Endothelial cell of umbilical vein (primary cell): ENCODE measurements at regions not wholly inside any gene's neighbourhood (a gene's known extent, or its start where the extent isn't known, plus 50 kb on each side); places are given as distances from the start of the nearest gene placed in this dataset.

ENCODE experiments used
- BruUV-seq: library from RNA; stranded (reverse); fragments of 400-500 nt; replicated peaks from 2 replicates; lab custom pipeline; 2021; lab: Mats Ljungman, UMichigan
- CTCF ChIA-PET: fragments of 300-600, 350-600 bp; sonication (Branson Sonifier 250); formaldehyde crosslinking; loops from one replicate; lab custom pipeline; 2021; ENCODE audit warnings: antibody characterized with exemption, inconsistent platforms; lab: Charles Lee
- POLR2A ChIA-PET: fragments of 300-600, 350-600 bp; sonication (Branson Sonifier 250); formaldehyde crosslinking; loops from one replicate; lab custom pipeline; 2021; ENCODE audit warnings: antibody characterized with exemption, inconsistent platforms; lab: Charles Lee
- DNase-seq: peaks from one replicate; pipeline ENCODE4 v3.0.0-alpha.2; 2011; ENCODE audit warnings: low read depth, low spot score
- FAIRE-seq: peaks from 2 replicates; lab custom pipeline; 2011; peaks lifted over from hg19 to GRCh38; lab: Jason Lieb, UNC
- H2AFZ ChIP-seq: 2 replicates; pipeline ENCODE4 v1.6.0; 2012; ENCODE audit warnings: low read depth, low read length, control low read depth, inconsistent platforms
- H3K27ac ChIP-seq: 2 replicates; pipeline ENCODE4 v1.5.1; 2011; ENCODE audit warnings: low read depth, mild to moderate bottlenecking, control low read depth, low read length, moderate library complexity; ENCODE audit not compliant: insufficient read depth
- H3K27me3 ChIP-seq, 2 experiments: 2 replicates each; pipeline versions ENCODE4 v1.6.0 to v1.6.1; 2011; ENCODE audit warnings: low read length in 2 of 2, mixed read lengths in 1 of 2; ENCODE audit not compliant: control insufficient read depth in 2 of 2, insufficient read depth in 2 of 2
- H3K36me3 ChIP-seq, 2 experiments: 2 replicates in 1 of 2; 3 replicates in 1 of 2; pipeline ENCODE4 v1.5.1; 2011; ENCODE audit warnings: low read length in 2 of 2, mild to moderate bottlenecking in 1 of 2, moderate library complexity in 1 of 2; ENCODE audit not compliant: control insufficient read depth in 2 of 2, insufficient read depth in 2 of 2; ENCODE audit errors: extremely low read depth in 1 of 2
- H3K4me1 ChIP-seq: 3 replicates; pipeline ENCODE4 v1.5.1; 2011; ENCODE audit warnings: mild to moderate bottlenecking, low read length; ENCODE audit not compliant: control insufficient read depth, insufficient read depth; ENCODE audit errors: extremely low read depth
- H3K4me2 ChIP-seq: 2 replicates; pipeline ENCODE4 v1.6.1; 2011; ENCODE audit warnings: low read length, control low read depth, mixed read lengths; ENCODE audit not compliant: insufficient read depth
- H3K4me3 ChIP-seq, 3 experiments: fragments of 200-600 bp in 1 of 3; sonication (generic), shearing (Covaris generic) in 1 of 3; replicated peaks in 1 of 3; 2 replicates each; pipeline ENCODE4 v1.5.1; 2011 to 2016; ENCODE audit warnings: control low read depth in 3 of 3, low read length in 3 of 3, mild to moderate bottlenecking in 2 of 3, inconsistent platforms in 1 of 3, low read depth in 1 of 3, moderate library complexity in 1 of 3; ENCODE audit not compliant: insufficient read depth in 1 of 3
- H3K79me2 ChIP-seq: 2 replicates; pipeline ENCODE4 v1.6.0; 2012; ENCODE audit warnings: low read length, inconsistent platforms; ENCODE audit not compliant: control insufficient read depth, insufficient read depth
- H3K9ac ChIP-seq: replicated peaks from 2 replicates; pipeline ENCODE3; 2011; ENCODE audit warnings: low read length, control low read depth; ENCODE audit not compliant: insufficient read depth; ENCODE audit errors: extremely low read depth
- H3K9me1 ChIP-seq: replicated peaks from 3 replicates; pipeline ENCODE4 v1.6.0; 2011; ENCODE audit warnings: mild to moderate bottlenecking, low read length; ENCODE audit not compliant: control insufficient read depth, insufficient read depth; ENCODE audit errors: extremely low read depth
- H3K9me3 ChIP-seq: replicated peaks from 2 replicates; pipeline ENCODE4 v1.5.1; 2012; ENCODE audit warnings: low read length, inconsistent platforms; ENCODE audit not compliant: control insufficient read depth, insufficient read depth
- H4K20me1 ChIP-seq: replicated peaks from 2 replicates; pipeline ENCODE3; 2011; ENCODE audit warnings: mild to moderate bottlenecking, low read length; ENCODE audit not compliant: control insufficient read depth, insufficient read depth; ENCODE audit errors: extremely low read depth
- CTCF ChIP-seq, 2 donors: IDR thresholded peaks; 1 replicate in 1 of 2; 2 replicates in 1 of 2; pipeline ENCODE4 v1.5.1; 2011; ENCODE audit warnings: low read length in 2 of 2, mild to moderate bottlenecking in 2 of 2, moderate library complexity in 2 of 2, control low read depth in 1 of 2, inconsistent platforms in 1 of 2, low read depth in 1 of 2; ENCODE audit not compliant: insufficient read depth in 1 of 2; ENCODE audit errors: extremely low read depth in 1 of 2
- EZH2 ChIP-seq: IDR thresholded peaks from 2 replicates; pipeline ENCODE4 v1.6.1; 2012; ENCODE audit warnings: borderline replicate concordance, low read depth, mild to moderate bottlenecking, moderate library complexity, low read length, inconsistent platforms; ENCODE audit not compliant: severe bottlenecking
- FOS ChIP-seq: IDR thresholded peaks from 2 replicates; pipeline ENCODE4 v1.6.1; 2011; ENCODE audit warnings: mild to moderate bottlenecking, low read length, moderate library complexity, borderline replicate concordance; ENCODE audit not compliant: insufficient read depth
- GATA2 ChIP-seq: IDR thresholded peaks from 2 replicates; pipeline ENCODE4 v1.7.0; 2011; ENCODE audit warnings: low read depth, mild to moderate bottlenecking, moderate library complexity, mixed read lengths, low read length; ENCODE audit not compliant: insufficient read length, insufficient read depth
- JUN ChIP-seq: IDR thresholded peaks from 2 replicates; pipeline ENCODE4 v1.6.1; 2011; ENCODE audit warnings: borderline replicate concordance, low read depth; ENCODE audit not compliant: insufficient read length, insufficient read depth
- MAX ChIP-seq: IDR thresholded peaks from 2 replicates; pipeline ENCODE4 v1.6.1; 2011; ENCODE audit not compliant: insufficient read depth, insufficient read length
- MYC ChIP-seq: IDR thresholded peaks from one replicate; pipeline ENCODE4 v1.6.1; 2011; ENCODE audit warnings: mild to moderate bottlenecking, low read depth, low read length
- POLR2A ChIP-seq: IDR thresholded peaks from 2 replicates; pipeline ENCODE4 v1.6.1; 2012; ENCODE audit warnings: low read depth, mild to moderate bottlenecking, control low read depth, low read length
- POLR2AphosphoS5 ChIP-seq: IDR thresholded peaks from 2 replicates; pipeline ENCODE4 v1.6.1; 2012; ENCODE audit warnings: low read depth, mild to moderate bottlenecking, control low read depth, low read length, moderate library complexity; ENCODE audit not compliant: insufficient read depth
- dilution Hi-C: fragments of 300-500 bp; cut with MboI; formaldehyde crosslinking; loops from one replicate; pipeline ENCODE4 v1.15.0; 2019; ENCODE audit warnings: low sequenced_read_pairs; ENCODE audit not compliant: extremely low pct_ligation_motif_present
- intact Hi-C: fragments of 100-400 bp; cut with micrococcal nuclease; formaldehyde crosslinking; loops from one replicate; pipeline ENCODE4 v1.10.0; 2022

DNA sequence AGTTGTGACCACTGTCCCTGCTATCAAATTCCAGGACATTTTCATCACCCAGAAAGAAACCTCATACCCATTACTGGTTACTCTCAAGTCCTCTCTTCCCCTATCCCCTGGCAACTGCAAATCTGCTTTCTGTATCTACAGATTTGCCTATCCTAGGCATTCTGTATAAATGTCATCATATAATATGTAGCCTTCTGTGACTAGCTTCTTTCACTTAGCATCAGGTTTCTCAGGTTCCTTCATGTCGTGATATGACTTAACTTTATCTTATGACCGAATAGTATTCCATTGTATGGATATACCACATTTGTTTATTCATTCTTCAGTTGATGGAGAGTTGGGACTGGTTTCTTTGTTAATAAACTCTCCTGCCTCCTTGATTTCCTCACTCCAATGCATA is 60.5 kb downstream of the PMAIP1 start:
- DNase-seq (no peak), FAIRE-seq (no peak)
- no peaks in the 10 kb centered on the region for H3K4me1 ChIP-seq
- dilution Hi-C loops (no loop called here), intact Hi-C loops (no loop called here)
- H3K9me1 ChIP-seq = no peaks in the 10 kb centered on the region
- no peaks in the 10 kb centered on the region for H3K36me3 ChIP-seq
- H3K9ac ChIP-seq = no peak overlapping the region
- no peaks in the 10 kb centered on the region for H3K9me3 ChIP-seq
- H3K79me2 ChIP-seq = no peaks in the 10 kb centered on the region
- H2AFZ ChIP-seq = no peak overlapping the region
- TF ChIP-seq POLR2AphosphoS5 = no peak
- TF ChIP-seq GATA2 = no peak
- no peak for TF ChIP-seq EZH2
- H3K27me3 ChIP-seq = peaks cover under 1 to 7% of the 10 kb centered on the region in 2 experiments
- CTCF ChIA-PET = no interaction called here
- H4K20me1 ChIP-seq = no peaks in the 10 kb centered on the region
- POLR2A ChIA-PET = no interaction called here
- no TSS peak for BruUV-seq
- no peak overlapping the region for H3K4me2 ChIP-seq
- H3K4me3 ChIP-seq = no peak overlapping the region
- no peak overlapping the region for H3K27ac ChIP-seq

DNA sequence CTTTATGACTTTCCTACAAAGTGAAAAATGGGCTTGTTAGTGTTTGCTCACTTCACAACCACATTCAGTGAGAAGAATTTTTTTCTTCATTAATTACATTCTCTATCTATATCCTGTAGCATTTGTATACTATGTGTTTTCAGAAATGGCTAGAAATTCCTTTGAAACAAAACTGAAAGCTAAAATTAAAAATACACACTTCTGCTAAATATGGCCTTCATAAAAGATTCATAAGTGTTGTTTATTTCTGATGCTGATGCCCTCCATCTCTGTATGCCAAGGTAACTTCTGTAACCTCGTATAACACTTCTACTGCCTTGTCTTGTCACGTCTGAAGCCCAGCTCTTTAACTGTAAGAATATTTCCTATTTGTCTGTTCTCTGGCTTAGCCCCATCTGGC is 59.8 kb downstream of the PMAIP1 start:
- no peak overlapping the region for H3K27ac ChIP-seq
- no peaks in the 10 kb centered on the region for H3K36me3 ChIP-seq
- H3K4me3 ChIP-seq = no peak overlapping the region
- no peaks in the 10 kb centered on the region for H3K9me1 ChIP-seq
- H3K27me3 ChIP-seq = peaks cover 0 to 4% of the 10 kb centered on the region in 2 experiments
- no peak overlapping the region for H3K4me2 ChIP-seq
- dilution Hi-C loops (no loop called here), intact Hi-C loops (no loop called here)
- ChIA-PET POLR2A (no interaction called here), CTCF (no interaction called here)
- H3K9ac ChIP-seq = no peak overlapping the region
- no peak for TF ChIP-seq FOS
- TF ChIP-seq EZH2 = no peak
- no peak for TF ChIP-seq JUN
- no peak for TF ChIP-seq CTCF (IDR thresholded peaks at IDR 0.05; ENCODE audit: extremely low read depth in 1 of 2, insufficient read depth in 1 of 2, low read depth in 1 of 2, low read length in 2 of 2)
- no peak for TF ChIP-seq POLR2AphosphoS5
- TF ChIP-seq POLR2A = no peak
- no peak for TF ChIP-seq MAX
- no peak for TF ChIP-seq GATA2
- TF ChIP-seq MYC = no peak
- DNase-seq (no peak), FAIRE-seq (no peak)
- no peaks in the 10 kb centered on the region for H4K20me1 ChIP-seq
- no peaks in the 10 kb centered on the region for H3K79me2 ChIP-seq
- H3K9me3 ChIP-seq = no peaks in the 10 kb centered on the region
- no peaks in the 10 kb centered on the region for H3K4me1 ChIP-seq
- BruUV-seq = no TSS peak
- no peak overlapping the region for H2AFZ ChIP-seq
